Type B pancreatic cell (in vitro differentiated cells): ENCODE measurements at regions not wholly inside any gene's neighbourhood (a gene's known extent, or its start where the extent isn't known, plus 50 kb on each side); places are given as distances from the start of the nearest gene placed in this dataset.

Source experiments
- DNase-seq: peaks from one replicate; pipeline ENCODE4 v3.0.0; 2021; ENCODE audit warnings: mixed read lengths; ENCODE audit not compliant: unreplicated experiment; ENCODE audit errors: extremely low spot score
- H3K27ac Mint-ChIP-seq: 2 replicates; pipeline ENCODE4 v1.8.0; 2021; ENCODE audit warnings: mild to moderate bottlenecking, mixed read lengths
- H3K27me3 Mint-ChIP-seq: 2 replicates; pipeline ENCODE4 v1.8.0; 2021; ENCODE audit warnings: mixed read lengths
- H3K36me3 Mint-ChIP-seq: 2 replicates; pipeline ENCODE4 v1.8.0; 2021; ENCODE audit warnings: mixed read lengths
- H3K4me1 Mint-ChIP-seq: one replicate; pipeline ENCODE4 v1.8.0; 2021; ENCODE audit warnings: mixed read lengths; ENCODE audit not compliant: unreplicated experiment
- H3K4me3 Mint-ChIP-seq: 2 replicates; pipeline ENCODE4 v1.8.0; 2021; ENCODE audit warnings: mild to moderate bottlenecking, mixed read lengths
- H3K9me3 Mint-ChIP-seq: 2 replicates; pipeline ENCODE4 v1.8.0; 2021; ENCODE audit warnings: mixed read lengths
- CTCF ChIP-seq: fragments of 200-600 bp; sonication (generic); conservative IDR thresholded peaks from 2 replicates; pipeline ENCODE4 v1.5.0; 2021; ENCODE audit warnings: antibody characterized with exemption, mild to moderate bottlenecking

- TF ChIP-seq CTCF = no peak
- Mint-ChIP-seq H3K4me1 (peaks cover 22% of the 10 kb centered on the region), H3K9me3 (peaks cover 4% of the 10 kb centered on the region)
These were observed 198.3 kb downstream of the PHLDA1 start for GRCh38 chr12:75833268-75833667.

GRCh38 chr12:75831402-75831801, 200.2 kb downstream of the PHLDA1 start:
- no peak for DNase-seq
- Mint-ChIP-seq H3K36me3 (no peaks in the 10 kb centered on the region), H3K4me1 (peaks cover 17% of the 10 kb centered on the region), H3K27ac (no peak overlapping the region), H3K9me3 (peaks cover 4% of the 10 kb centered on the region), H3K27me3 (no peaks in the 10 kb centered on the region), H3K4me3 (no peak overlapping the region)
- no peak for TF ChIP-seq CTCF

More at GRCh38 chr12:75833268-75833667, 198.3 kb downstream of the PHLDA1 start:
- H3K27me3 Mint-ChIP-seq = no peaks in the 10 kb centered on the region
- no peak for DNase-seq
- H3K36me3 Mint-ChIP-seq = no peaks in the 10 kb centered on the region
- no peak overlapping the region for H3K4me3 Mint-ChIP-seq
- H3K27ac Mint-ChIP-seq = no peak overlapping the region

- no peak overlapping the region for H3K4me3 Mint-ChIP-seq
- H3K27ac Mint-ChIP-seq = no peak overlapping the region
- no peak for DNase-seq
- H3K9me3 Mint-ChIP-seq = no peaks in the 10 kb centered on the region
- peaks cover 3% of the 10 kb centered on the region for H3K4me1 Mint-ChIP-seq
- no peaks in the 10 kb centered on the region for H3K36me3 Mint-ChIP-seq
- H3K27me3 Mint-ChIP-seq = no peaks in the 10 kb centered on the region
- no peak for TF ChIP-seq CTCF
These were observed 204.5 kb downstream of the PHLDA1 start for GRCh38 chr12:75827061-75827460.

- no peak overlapping the region for H3K27ac Mint-ChIP-seq
- peaks cover 2% of the 10 kb centered on the region for H3K4me1 Mint-ChIP-seq
- no peak for TF ChIP-seq CTCF
- no peak for DNase-seq
- no peaks in the 10 kb centered on the region for H3K36me3 Mint-ChIP-seq
- H3K9me3 Mint-ChIP-seq = no peaks in the 10 kb centered on the region
- no peak overlapping the region for H3K4me3 Mint-ChIP-seq
- H3K27me3 Mint-ChIP-seq = no peaks in the 10 kb centered on the region
These were observed 205.9 kb downstream of the PHLDA1 start for GRCh38 chr12:75825686-75826085.

- Mint-ChIP-seq H3K27ac (no peak overlapping the region), H3K27me3 (no peaks in the 10 kb centered on the region), H3K9me3 (no peaks in the 10 kb centered on the region), H3K36me3 (peaks cover 4% of the 10 kb centered on the region), H3K4me1 (peaks cover 16% of the 10 kb centered on the region), H3K4me3 (no peak overlapping the region)
- DNase-seq = no peak
- no peak for TF ChIP-seq CTCF
These were observed 208.1 kb downstream of the PHLDA1 start for GRCh38 chr12:75823475-75823874.

- DNase-seq = no peak
- no peak overlapping the region for H3K27ac Mint-ChIP-seq
- no peaks in the 10 kb centered on the region for H3K27me3 Mint-ChIP-seq
- TF ChIP-seq CTCF = no peak
- H3K9me3 Mint-ChIP-seq = no peaks in the 10 kb centered on the region
- peaks cover 17% of the 10 kb centered on the region for H3K4me1 Mint-ChIP-seq
- peaks cover 4% of the 10 kb centered on the region for H3K36me3 Mint-ChIP-seq
- H3K4me3 Mint-ChIP-seq = no peak overlapping the region
These were observed 209.2 kb downstream of the PHLDA1 start for GRCh38 chr12:75822416-75822815.
